K562 (cell line): ENCODE measurements at regions not wholly inside any gene's neighbourhood (a gene's known extent, or its start where the extent isn't known, plus 50 kb on each side); places are given as distances from the start of the nearest gene placed in this dataset.
A peak's percentile ranks its signal among the peaks of the same experiment; 100 is the strongest.

Experiments
- ATAC-seq: fragments of 200-7000 bp; cut with Tn5 transposase; 3 replicates; pipeline ENCODE4 v1.9.1; 2020; ENCODE audit warnings: moderate library complexity
- BruUV-seq: library from RNA; stranded (reverse); fragments of 400-500 nt; replicated peaks from 2 replicates; lab custom pipeline; 2021; lab: Mats Ljungman, UMichigan
- CTCF ChIA-PET: fragments of 300-600 bp; formaldehyde crosslinking; extraction: SDS; loops from one replicate; lab custom pipeline; 2021; ENCODE audit warnings: low intra/inter-chr PET ratio; lab: Yijun Ruan, JAX
- POLR2A ChIA-PET: fragments of 300-600, 350-650 bp; sonication (Branson Sonifier 250); formaldehyde crosslinking; extraction: SDS; loops from one replicate; lab custom pipeline; 2021; ENCODE audit warnings: antibody characterized with exemption, inconsistent platforms; lab: Yijun Ruan, JAX
- DNase-seq, 4 experiments: peaks; one replicate each; pipeline versions ENCODE4 v3.0.0 to v3.0.0-alpha.2; 2011 to 2018; ENCODE audit warnings: low spot score in 3 of 4, mixed read lengths in 3 of 4; ENCODE audit errors: extremely low read depth in 1 of 4
- FAIRE-seq: peaks from 2 replicates; lab custom pipeline; 2011; peaks lifted over from hg19 to GRCh38; lab: Jason Lieb, UNC
- H2AFZ ChIP-seq: 2 replicates; pipeline ENCODE4 v1.6.0; 2011; ENCODE audit warnings: low read depth, low read length, control low read depth, inconsistent platforms
- H3K27ac ChIP-seq: fragments of 200-600 bp; 3 replicates; pipeline ENCODE4 v1.8.0; 2011; ENCODE audit warnings: low read depth, mild to moderate bottlenecking, control low read depth, inconsistent platforms, low read length, moderate library complexity, mixed read lengths; ENCODE audit errors: extremely low read depth
- H3K27me3 ChIP-seq, 2 experiments: fragments of 300-600 bp in 1 of 2; 2 replicates in 1 of 2; 3 replicates in 1 of 2; pipeline versions ENCODE4 v1.6.0 to v1.8.0; 2011; ENCODE audit warnings: inconsistent platforms in 2 of 2, low read length in 2 of 2, mild to moderate bottlenecking in 1 of 2, mixed read lengths in 1 of 2, moderate library complexity in 1 of 2; ENCODE audit not compliant: control insufficient read depth in 2 of 2, insufficient read depth in 2 of 2
- H3K36me3 ChIP-seq: fragments of 300-600 bp; 3 replicates; pipeline ENCODE4 v1.8.0; 2011; ENCODE audit warnings: mild to moderate bottlenecking, low read length, inconsistent platforms; ENCODE audit not compliant: control insufficient read depth, insufficient read depth
- H3K4me1 ChIP-seq, 2 experiments: fragments of 200-600 bp in 1 of 2; replicated peaks in 1 of 2; 2 replicates in 1 of 2; 3 replicates in 1 of 2; pipeline versions ENCODE4 v1.5.1 to v1.8.0; 2011; ENCODE audit warnings: inconsistent platforms in 2 of 2, low read length in 2 of 2, mild to moderate bottlenecking in 1 of 2, mixed read lengths in 1 of 2, moderate library complexity in 1 of 2; ENCODE audit not compliant: control insufficient read depth in 2 of 2, insufficient read depth in 2 of 2
- H3K4me2 ChIP-seq: 2 replicates; pipeline ENCODE4 v1.6.1; 2011; ENCODE audit warnings: low read length, control low read depth, inconsistent platforms, mixed read lengths; ENCODE audit not compliant: insufficient read depth
- H3K4me3 ChIP-seq: fragments of 200-600 bp; sonication (generic), shearing (Covaris generic); 2 replicates; pipeline ENCODE4 v1.5.1; 2016; ENCODE audit warnings: control low read depth, inconsistent platforms
- H3K79me2 ChIP-seq: fragments of 200-600 bp; 3 replicates; pipeline ENCODE4 v1.8.0; 2011; ENCODE audit warnings: low read length, inconsistent platforms; ENCODE audit not compliant: control insufficient read depth, insufficient read depth
- H3K9ac ChIP-seq, 2 experiments: 2 replicates each; pipeline versions ENCODE4 v1.6.0 to v1.6.1; 2011; ENCODE audit warnings: low read depth in 2 of 2, low read length in 2 of 2, control low read depth in 1 of 2, inconsistent platforms in 1 of 2, mild to moderate bottlenecking in 1 of 2, mixed read lengths in 1 of 2; ENCODE audit not compliant: insufficient read depth in 1 of 2
- H3K9me1 ChIP-seq: one replicate; pipeline ENCODE4 v1.6.0; 2011; ENCODE audit warnings: inconsistent platforms, mild to moderate bottlenecking, low read length, moderate library complexity; ENCODE audit not compliant: control insufficient read depth, insufficient read depth
- H3K9me3 ChIP-seq: replicated peaks from 2 replicates; pipeline ENCODE4 v1.5.1; 2011; ENCODE audit warnings: low read depth, low read length, inconsistent platforms; ENCODE audit not compliant: control insufficient read depth, insufficient read depth
- H4K20me1 ChIP-seq: replicated peaks from 2 replicates; pipeline ENCODE4 v1.6.1; 2011; ENCODE audit warnings: low read length, inconsistent platforms, mixed read lengths; ENCODE audit not compliant: control insufficient read depth, insufficient read depth
- BMI1 ChIP-seq: fragments of 150-350 bp; IDR thresholded peaks from 2 replicates; pipeline ENCODE4 v1.6.1; 2014; ENCODE audit warnings: low read length
- BRF1 ChIP-seq: IDR thresholded peaks from 3 replicates; pipeline ENCODE4 v1.6.1; 2011; ENCODE audit warnings: borderline replicate concordance, mild to moderate bottlenecking; ENCODE audit not compliant: insufficient read length; ENCODE audit errors: extremely low read depth
- GABPA ChIP-seq: fragments of 200-800 bp; sonication (Bioruptor generic); conservative IDR thresholded peaks from 2 replicates; pipeline ENCODE4 v1.6.1; 2016; ENCODE audit warnings: low read depth, missing genetic modification characterization, missing compliant biosample characterization
- KDM2B ChIP-seq: fragments of 250-450 bp; sonication (Bioruptor Pico); IDR thresholded peaks from 2 replicates; pipeline ENCODE4 v1.8.0; 2021; ENCODE audit warnings: mild to moderate bottlenecking, moderate library complexity
- NFE2 ChIP-seq: IDR thresholded peaks from 2 replicates; pipeline ENCODE4 v1.6.1; 2014; ENCODE audit warnings: antibody characterized with exemption, low read depth
- NFIC ChIP-seq: fragments of 450-650 bp; IDR thresholded peaks from 2 replicates; pipeline ENCODE4 v1.6.1; 2017; ENCODE audit warnings: mild to moderate bottlenecking, inconsistent platforms
- POLR3G ChIP-seq: IDR thresholded peaks from 2 replicates; pipeline ENCODE4 v1.6.1; 2011; ENCODE audit not compliant: insufficient read length, insufficient replicate concordance; ENCODE audit errors: extremely low read depth
- SIX5 ChIP-seq, 2 experiments: IDR thresholded peaks; 2 replicates each; pipeline ENCODE4 v1.6.1; 2011; ENCODE audit warnings: low read length in 2 of 2, borderline replicate concordance in 1 of 2, low read depth in 1 of 2, mild to moderate bottlenecking in 1 of 2, moderate library complexity in 1 of 2; ENCODE audit not compliant: insufficient read depth in 1 of 2
- TCF7 ChIP-seq: sonication (generic); IDR thresholded peaks from 2 replicates; pipeline ENCODE4 v1.6.1; 2016; ENCODE audit warnings: antibody characterized with exemption, borderline replicate concordance
- ZFX ChIP-seq: sonication (generic); formaldehyde crosslinking; IDR thresholded peaks from 2 replicates; pipeline ENCODE4 v1.8.0; 2022; ENCODE audit warnings: mild to moderate bottlenecking, missing genetic modification reagents, moderate library complexity
- ZNF592 ChIP-seq: fragments of 450-650 bp; IDR thresholded peaks from 2 replicates; pipeline ENCODE4 v1.6.1; 2017; ENCODE audit warnings: antibody characterized with exemption, mild to moderate bottlenecking
- WGBS: fragments of 100-300 bp; shearing (Covaris generic); methylation state at CpG from one replicate; pipeline ENCODE4 v1.1.6; 2016; ENCODE audit warnings: low coverage, mixed read lengths; ENCODE audit not compliant: insufficient coverage; ENCODE audit errors: missing lambda C conversion rate; 5-methylcytosine and 5-hydroxymethylcytosine counted together
- in situ Hi-C: fragments of 300-500 bp; cut with MboI; formaldehyde crosslinking; loops from 4 replicates; pipeline ENCODE4 v1.15.0; 2018; ENCODE audit warnings: inconsistent platforms, mixed read lengths
- intact Hi-C: fragments of 100-400 bp; cut with micrococcal nuclease; formaldehyde crosslinking; loops from 2 replicates; pipeline ENCODE4 v1.14.2; 2022
- TF ChIP-seq, protein P1 (sequence below): sonication (generic); formaldehyde crosslinking; IDR thresholded peaks from 2 replicates; pipeline ENCODE4 v1.9.0; 2022; ENCODE audit warnings: mild to moderate bottlenecking, missing genetic modification reagents
- TF ChIP-seq, protein P2 (sequence below): sonication (generic); formaldehyde crosslinking; IDR thresholded peaks from 2 replicates; pipeline ENCODE4 v1.8.0; 2022; ENCODE audit warnings: mild to moderate bottlenecking, missing genetic modification reagents

- H3K79me2 ChIP-seq = no peaks in the 10 kb centered on the region
- H3K36me3 ChIP-seq = no peaks in the 10 kb centered on the region
- peak overlapping the region; percentile 56 for H3K4me3 ChIP-seq
- H3K9me3 ChIP-seq = no peaks in the 10 kb centered on the region
- peak overlapping the region; percentile 80 for H3K4me2 ChIP-seq
- no peaks in the 10 kb centered on the region for H4K20me1 ChIP-seq
- intact Hi-C loops = no loop called here
- in situ Hi-C loops = no loop called here
- peak overlapping the region; percentile 60 for H3K27ac ChIP-seq
- POLR2A ChIA-PET = interaction anchor here (0.6 to 0.9 kb wide), 2 partner anchors 13 to 30 kb away, joined by 3 to 4 read pairs; no protein-coding TSS in a partner anchor
- ATAC-seq (peak; percentile 98), FAIRE-seq (peak; percentile 92), DNase-seq (peak; percentile 91 to 94 (median 94))
- H2AFZ ChIP-seq = peak overlapping the region; percentile 91
- no TSS peak for BruUV-seq
- peaks cover 2% of the 10 kb centered on the region for H3K9me1 ChIP-seq
- CTCF ChIA-PET = no interaction called here
- H3K4me1 ChIP-seq = peaks cover 0 to 4% of the 10 kb centered on the region in 2 experiments; a peak in 3 of 5 replicates
- WGBS = 3% methylated on average over 48 of the region's 48 CpGs
- peak overlapping the region; percentile 65 to 91 for H3K9ac ChIP-seq
- no peaks in the 10 kb centered on the region for H3K27me3 ChIP-seq
- TF ChIP-seq KDM2B (CRISPR knock-in tag) (peak; percentile 43; the same call in 1 of the 2 replicates), NFE2 (peak; percentile 13; the same call in 1 of the 2 replicates), NFIC (peak; percentile 69), GABPA (peak; percentile 41; the same call in 1 of the 2 replicates), BRF1 (peak; percentile 37), ZFX (CRISPR knock-in tag) (peak; percentile 52), POLR3G (peak; percentile 38), SIX5 (IDR thresholded peaks at IDR 0.05; ENCODE audit: borderline replicate concordance in 1 of 2, insufficient read depth in 1 of 2, low read depth in 1 of 2, low read length in 2 of 2) (no peak), TCF7 (no peak), ZNF592 (peak; percentile 82), BMI1 (no peak)
- TF ChIP-seq, protein P1, sequence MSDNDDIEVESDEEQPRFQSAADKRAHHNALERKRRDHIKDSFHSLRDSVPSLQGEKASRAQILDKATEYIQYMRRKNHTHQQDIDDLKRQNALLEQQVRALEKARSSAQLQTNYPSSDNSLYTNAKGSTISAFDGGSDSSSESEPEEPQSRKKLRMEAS (CRISPR knock-in tag) = peak; percentile 24; the same call in 1 of the 2 replicates
- TF ChIP-seq, protein P2, sequence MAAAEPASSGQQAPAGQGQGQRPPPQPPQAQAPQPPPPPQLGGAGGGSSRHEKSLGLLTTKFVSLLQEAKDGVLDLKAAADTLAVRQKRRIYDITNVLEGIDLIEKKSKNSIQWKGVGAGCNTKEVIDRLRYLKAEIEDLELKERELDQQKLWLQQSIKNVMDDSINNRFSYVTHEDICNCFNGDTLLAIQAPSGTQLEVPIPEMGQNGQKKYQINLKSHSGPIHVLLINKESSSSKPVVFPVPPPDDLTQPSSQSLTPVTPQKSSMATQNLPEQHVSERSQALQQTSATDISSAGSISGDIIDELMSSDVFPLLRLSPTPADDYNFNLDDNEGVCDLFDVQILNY (CRISPR knock-in tag) = no peak
Observed at GRCh38 chr15:26082221-26083109, 219.3 kb upstream of the ATP10A start.
